ENCODE measurements at regions not wholly inside any gene's neighbourhood (a gene's known extent, or its start where the extent isn't known, plus 50 kb on each side); places are given as distances from the start of the nearest gene placed in this dataset.

DNA sequence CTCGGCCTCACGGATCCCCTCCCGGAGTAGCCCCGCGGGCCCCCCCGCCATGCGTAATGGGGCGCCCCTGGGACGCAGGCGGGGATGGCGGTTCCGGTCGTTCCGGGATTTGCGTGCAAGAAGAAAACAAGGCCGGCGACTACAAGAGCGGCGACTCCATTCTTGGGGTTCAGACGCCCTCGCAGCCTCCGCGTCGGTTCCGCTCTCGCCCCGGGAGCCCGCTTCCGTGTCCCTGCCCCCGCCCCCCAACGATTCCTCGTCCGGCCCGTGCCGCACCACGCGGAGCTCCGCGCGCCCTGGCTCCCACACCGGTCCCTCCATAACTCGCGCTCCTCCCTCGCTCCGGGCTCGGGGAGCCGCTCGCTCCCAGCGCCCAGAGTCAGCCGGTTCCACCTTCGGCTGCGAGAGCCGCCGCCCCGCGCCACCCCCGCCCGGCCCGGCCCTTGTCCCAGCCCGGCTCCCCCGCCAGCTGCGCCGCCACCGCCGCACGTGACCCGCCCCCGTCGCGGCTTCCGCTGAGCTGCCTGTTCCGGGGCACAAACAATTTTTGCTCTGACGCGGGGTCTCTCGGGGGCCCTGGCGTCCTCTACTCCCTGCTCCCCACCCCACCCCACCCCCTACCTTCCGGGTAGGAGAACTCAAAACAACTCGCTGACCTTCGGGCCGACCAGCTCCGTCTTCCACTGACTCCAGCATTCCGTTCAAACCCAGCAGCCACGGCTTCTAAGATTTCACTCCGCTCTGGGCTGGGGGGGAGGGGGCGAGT lies 78.8 kb upstream of the BCOR start:
- peak; percentile 37 for DNase-seq

DNA sequence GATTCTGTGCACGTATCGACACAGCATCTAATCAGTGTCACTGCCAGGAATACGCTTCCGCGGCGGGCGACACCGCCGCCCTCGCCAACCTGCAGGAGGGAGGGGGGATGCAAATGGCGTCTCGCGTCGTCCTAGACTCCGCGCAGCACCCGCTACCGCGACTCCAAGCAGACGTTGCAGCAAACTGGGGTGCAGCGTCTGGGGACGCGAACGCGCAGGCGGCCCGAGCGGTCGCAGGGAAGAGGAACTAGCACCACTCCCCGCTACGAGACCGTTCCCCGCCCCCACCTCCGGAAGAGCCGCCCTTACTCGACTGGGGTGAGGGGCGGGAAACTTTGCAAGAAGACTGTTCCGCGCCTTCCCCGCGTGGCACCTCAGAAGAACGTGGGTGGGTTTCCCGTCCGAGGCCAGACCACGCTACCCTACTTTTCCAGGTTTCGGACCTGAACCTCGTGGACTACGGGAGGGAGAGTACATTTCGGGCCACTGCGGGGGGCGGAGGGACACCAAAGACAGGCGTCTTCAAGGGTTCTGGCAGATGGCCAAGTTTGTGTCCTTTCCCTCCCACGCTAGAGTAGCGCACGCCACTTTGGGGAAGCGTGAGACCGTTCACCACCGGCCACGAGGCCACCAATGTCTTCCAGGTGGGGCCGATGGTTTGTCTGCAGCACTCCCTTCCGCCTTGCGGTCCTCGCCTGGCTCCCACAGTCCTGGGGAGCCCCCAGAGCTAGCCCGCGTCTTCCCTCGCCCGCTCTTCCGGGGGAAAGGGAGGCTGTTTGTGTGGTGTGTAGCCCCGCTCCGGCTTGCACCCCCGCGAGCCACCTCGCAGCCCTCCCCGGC lies 78.0 kb upstream of the BCOR start:
- peak; percentile 60 for DNase-seq

DNA sequence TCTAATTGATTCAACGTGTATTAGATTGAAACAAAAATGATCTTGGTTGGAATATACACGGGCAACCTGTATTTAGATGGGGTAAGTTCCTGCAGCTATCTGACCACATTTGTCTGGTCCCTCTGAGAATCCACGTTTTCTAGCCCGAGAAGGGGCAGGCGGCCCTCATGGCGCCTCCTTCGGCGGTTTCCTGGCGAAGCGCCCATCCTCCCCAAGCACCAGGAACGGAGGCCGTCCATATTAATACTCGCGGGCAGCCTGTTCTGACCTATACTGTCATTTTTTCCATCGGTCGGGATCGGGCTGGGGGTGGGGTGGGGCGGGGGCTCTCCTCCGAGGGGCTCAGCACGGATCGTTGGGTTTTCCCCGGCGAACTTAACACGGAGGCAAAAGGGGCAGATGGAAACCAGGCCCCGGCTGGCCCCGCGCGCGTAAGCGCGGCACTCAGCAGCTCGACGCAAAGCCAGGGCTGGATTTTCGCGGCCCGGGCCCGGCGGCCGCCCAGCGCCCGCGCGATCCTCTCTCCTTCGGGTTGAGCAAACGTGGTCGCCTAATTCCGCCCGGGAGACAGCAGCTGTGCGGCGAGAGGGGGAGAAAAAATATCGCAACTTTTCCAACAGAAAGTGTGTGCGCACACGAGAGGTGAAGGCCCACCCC lies 77.2 kb upstream of the BCOR start:
- peak; percentile 55 for DNase-seq

DNA sequence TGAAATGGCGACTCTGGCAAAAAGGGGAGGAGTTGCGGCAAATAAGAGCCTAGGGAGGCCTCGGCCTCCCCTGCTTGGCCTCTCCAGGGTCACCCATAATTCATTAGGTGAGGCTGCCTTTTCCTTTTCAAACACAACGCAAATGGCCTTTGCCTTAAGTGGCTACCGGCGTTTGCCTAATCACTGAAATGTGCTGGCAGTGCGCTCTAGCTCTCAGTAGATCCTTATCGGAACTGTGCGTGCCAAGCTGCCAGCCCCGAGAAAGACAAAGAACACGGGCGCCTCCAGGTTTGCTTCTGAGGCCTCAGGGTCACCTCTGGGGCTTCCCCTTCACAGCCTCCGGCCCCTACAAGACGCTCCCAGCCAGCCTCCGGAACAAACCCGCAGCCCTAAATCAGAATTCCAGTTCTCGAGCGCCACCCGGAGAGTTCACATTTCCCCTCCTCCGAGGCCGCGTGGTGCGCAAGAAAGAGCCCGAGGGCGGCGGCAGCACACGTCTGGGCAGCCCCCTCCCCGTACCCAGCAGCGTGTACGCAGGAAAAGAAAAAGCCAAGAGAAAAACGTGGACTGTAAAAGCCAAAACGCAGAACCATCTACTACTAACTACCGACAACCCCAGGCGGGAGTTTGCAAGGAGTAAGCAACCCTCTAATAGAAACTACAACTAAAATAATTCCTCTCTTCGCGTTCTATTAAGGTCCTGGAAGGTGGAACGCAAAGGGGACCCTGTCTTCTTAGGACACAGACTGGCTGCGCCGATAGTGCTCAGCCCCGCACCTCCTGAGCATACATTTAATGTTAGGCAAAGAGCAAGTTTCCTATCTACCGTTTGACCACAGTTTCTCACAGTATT lies 76.5 kb upstream of the BCOR start:
- DNase-seq = peak; percentile 26

DNA sequence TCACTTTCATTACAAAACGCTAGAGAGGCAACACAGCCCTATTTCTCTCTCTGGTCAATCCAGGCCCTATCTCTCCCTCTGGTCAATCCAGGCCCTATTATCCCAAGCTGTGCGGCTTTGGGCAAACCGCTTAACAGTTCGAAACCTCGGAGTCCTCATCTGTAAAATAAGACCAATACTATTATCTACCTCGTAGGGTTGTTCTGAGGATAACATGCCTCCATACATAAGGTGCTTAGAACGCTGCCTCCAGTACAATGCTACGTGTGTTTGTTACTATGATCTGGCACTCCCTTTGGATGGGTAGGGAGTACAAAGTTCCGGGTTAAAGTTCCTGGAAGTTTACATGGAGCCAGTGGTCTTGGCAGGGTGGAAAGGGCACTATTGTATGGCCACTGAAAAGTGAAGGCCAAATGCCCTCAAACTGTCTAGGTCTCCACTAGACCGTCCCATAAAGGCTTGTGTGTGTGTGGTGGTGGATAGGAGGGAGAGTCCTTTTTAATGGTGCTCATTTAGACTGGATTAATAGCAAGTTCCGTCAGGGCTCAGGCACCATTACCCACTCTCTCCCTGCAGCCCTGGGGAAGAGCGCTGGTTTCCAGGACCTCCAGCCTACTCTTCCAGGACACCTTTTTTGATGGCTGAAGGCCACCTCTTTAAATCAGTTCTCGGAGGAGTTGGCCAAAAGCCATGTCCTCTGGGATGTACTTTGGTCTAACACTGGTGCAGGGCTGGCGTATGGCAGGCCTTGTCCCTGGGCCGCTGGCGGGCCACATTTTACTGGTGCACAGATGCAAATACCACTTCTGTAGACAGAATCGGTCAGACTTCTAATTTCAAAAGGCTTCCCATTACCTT lies 75.6 kb upstream of the BCOR start:
- DNase-seq = no peak

DNA sequence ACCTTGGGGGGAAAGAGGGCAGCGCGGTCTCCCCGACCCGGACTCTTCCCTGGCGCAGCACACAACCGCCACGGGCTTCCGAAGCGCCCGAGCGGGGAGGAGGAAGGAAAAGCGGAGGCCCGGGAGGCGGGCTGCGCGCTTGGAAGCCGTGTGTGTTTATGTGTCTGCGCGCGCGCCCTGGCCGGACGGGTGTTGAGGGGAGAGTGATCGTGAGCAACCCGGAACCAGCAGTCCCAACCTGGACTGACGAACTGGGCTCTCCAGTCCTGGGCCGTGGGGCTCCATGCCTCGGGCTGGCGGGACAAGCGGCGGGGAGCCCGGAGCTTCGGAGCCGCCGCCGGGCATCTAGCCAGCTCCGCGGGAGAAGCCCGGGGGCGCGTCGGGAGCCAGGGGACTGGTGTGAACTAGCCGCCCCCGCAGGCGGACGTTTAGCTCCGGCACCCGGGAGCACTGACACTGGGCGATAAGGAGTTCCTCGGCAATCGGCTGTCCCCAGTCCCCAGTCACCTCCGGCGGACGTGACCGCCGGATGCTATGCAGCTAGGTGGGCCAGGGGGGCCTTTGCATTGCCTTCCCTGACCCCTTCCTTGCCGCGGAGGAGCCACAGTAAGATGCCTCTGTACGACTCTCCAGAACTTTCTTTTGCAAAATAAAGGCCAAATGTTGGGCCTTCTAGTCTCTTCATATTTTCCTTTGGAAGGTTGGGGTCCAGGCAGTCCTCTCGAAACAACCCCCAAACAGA lies 74.8 kb upstream of the BCOR start:
- DNase-seq = no peak

DNA sequence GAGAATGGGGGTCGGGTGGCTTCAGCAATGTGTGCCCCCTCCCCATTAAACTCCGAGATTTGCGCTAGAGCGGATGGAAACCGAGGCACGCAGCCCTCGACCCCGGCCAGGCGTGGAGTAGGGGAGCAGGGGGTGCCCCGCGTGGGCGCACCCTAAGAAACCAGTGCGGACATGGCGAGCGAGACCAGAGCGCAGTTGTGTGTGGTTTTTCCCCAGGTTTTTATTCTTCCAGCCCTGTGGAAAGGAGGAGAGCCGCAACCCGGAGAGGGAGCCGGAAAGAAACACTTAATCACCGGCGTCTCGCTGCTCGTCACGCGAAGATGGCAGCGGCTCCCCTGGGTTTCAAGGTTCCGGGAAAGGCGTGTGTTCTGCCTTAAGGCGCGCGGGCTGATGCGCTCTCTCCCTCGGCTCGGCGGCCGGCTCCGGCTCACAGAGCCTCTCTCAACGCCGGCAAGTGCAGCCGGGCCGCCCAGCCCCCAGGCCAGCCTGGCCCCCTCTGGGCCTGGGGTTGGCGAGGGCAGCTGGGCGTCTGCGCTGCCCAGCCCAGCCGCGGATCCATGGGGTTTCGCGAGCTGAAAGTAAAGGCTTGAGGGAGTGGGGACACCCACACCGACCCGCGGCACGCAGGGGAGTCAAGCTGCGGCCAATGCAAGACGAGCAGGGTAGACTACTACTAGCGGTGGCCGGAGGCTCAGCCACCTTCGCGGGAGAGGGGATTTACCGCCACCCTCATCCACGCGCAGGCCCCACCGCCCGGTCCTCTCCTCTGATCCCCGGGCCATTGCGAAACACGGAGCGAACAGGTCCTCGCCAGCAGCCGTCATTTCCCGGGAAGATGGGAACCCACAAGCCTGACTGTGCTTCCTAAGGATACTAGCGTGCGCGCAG lies 74.0 kb upstream of the BCOR start:
- peak; percentile 56 for DNase-seq

DNA sequence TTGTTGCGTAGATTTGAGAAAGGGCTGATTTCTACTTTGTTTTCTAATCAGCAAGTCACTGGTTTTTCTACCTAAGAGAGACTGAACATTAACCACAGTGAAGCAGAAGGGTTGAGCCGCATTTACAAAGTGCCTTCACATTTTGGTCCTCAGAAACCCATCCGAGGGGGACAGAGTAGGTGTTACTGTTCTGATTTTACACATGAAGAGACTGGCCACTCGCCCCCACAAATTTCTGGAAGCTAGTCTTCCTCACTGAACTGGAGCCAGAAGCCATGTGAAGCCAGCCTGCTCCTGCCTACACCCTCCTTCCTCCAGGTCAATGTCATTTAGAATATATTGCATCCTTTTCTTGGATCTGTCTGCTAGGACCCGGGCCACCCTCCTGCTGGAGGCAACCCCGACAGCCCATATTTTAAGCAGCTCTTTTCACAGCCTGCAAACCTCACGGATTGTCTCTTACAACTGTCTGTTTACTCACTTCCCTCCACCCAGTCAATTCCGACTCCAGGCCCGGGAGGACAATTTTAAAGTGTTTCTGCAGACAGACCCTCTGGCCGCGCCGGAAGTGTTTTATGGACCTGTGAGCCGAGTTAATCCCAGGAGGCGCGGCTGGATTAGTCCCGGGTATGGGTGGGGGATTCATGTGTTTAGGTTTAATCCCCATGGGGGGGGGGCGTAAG lies 73.2 kb upstream of the BCOR start:
- DNase-seq = peak; percentile 37

DNA sequence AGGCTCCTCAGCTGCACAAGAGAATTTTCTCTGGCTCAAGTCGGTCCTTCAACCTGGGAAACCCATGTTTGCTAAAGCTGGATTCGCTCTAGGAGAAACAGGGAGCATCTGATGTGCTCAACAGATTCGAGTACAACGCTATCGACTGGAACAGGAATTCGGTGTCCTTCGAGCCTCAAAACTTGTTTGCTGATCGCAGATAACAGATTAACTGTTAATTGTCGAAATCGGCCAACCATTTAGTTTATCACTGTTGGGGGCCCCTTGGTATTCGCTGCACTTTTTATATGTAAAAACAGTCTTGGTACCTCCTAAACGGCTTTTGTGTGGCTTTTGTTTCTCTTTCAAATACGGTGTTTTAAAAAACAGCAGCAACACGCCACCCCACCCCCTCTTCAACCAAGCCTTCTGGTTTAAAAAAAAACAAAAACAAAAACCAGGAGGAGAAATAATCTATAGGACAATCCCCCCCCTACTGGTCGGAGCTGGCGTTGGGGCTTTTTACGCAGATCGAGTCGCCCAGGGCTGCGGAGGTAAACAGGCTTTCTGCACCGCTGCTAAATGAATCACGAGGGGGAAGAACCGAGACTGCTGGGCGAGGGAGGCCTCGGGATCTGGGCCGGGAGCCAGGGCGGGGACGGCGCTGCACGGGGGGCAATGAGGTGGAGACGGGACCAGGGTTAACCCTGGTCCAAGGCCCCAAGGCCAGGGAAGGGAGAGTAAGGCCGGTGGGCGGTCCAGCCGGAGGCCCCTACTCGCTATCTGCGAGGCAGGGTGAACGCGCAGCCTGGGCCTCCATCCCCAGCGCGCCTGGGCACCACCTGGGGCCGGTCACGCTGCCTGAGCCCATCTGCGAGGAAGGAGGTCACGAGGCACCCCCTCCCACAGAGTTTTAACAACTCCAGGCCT lies 71.7 kb upstream of the BCOR start:
- peak; percentile 73 for DNase-seq

DNA sequence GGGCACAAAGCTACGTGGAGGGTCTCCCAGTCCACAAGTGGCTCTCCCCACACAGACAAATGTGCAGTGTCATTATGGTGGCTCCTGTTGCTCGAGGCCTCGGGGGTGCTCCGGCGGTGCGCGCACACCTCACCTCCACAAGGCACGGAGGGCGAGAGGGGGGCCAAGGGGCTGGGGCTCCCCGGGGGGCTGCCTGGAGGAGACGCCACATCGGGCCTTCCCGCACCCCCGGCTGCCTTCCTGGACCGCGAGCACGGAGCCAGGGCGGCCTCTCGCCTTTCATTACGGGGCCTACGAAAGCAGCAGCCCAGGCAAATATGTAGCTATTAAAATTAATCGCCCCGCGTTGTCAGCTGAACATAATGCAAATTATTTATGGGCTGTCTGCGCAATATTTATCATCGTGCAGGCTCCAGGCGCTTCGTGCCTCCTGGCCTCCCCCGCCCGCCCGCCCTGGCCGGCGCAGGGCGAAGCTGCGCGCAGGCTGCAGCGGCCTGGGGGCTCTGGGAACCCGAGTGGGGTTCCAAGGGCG lies 70.8 kb upstream of the BCOR start:
- no peak for DNase-seq

DNA sequence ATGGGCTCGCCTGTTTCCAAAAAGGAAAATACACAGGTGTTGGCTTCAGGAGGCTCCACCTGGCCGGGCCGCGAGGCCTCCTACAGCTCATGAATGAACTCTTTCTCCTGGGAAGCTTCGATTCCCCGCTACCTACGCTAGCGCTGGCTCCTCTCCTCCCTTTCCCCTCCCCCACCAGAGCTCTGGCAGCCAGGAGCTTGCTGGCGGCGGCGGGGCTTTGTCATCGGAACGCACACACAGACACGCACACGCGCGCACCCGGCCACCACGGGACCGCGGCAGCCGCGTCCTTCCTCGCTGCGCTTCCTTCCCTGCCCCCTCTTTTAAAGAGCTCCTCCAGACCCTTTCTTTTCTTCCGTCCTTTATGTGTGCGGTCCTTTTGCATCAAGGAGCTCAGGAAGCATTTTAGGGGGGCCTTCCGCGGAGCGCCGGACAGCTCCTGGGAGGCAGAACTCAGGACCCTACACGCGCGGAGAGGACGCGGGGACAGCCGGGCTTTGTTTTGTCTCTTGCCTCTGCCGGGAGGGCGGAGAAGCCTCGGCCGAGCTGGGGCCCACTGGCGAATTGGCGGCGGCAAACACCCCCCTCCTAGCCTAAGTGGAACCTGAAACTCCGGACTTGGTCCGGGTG lies 70.2 kb upstream of the BCOR start:
- no peak for DNase-seq

DNA sequence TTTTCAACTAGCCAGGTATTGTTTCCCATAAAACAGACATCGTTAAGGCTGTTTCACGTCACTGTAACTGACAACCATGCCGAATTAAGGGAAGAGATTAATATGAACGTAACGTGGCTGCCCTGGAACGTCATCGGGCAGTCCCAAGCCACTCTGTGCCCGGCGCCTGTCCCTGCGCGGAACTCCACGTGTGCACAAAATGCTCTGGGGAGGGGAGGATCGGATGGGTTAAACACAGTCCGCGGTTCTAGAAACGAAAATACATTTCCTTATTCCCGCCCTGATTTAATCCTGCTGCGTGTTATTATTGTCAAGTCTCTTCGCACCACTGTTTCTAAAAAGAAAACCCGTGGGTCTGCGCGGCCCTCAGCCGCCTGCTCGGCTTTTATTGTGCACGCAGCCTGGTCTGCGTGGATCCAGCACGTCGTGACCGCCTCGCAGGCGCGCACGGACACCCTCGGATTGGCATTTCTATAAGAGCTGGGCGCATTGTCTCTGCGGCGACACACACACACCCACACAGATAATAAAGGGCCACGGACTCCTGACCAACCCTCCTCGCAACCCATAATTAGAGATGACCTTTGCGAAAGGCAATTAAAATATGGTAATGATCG lies 69.6 kb upstream of the BCOR start:
- DNase-seq = no peak

DNA sequence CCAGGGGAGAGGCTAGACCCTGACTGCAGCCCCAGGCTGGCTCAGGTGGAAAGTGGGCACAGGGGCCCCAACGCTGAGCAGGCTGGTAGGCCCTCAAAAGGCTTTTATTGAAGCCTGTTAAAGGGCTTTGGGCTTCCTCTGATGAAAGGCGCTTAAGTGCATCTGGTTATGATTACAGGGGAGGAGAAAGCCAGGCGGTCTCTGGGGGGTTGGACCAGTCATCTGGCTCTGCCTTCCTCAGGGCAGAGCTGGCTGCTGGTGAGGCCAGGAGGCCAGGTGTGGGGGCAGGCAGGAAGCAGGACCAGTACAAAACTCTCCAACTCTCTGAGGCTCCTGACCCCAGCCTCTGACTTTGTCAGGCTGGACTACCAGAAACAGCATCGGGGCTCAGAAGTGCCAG lies 68.8 kb upstream of the BCOR start:
- DNase-seq = peak; percentile 53

DNA sequence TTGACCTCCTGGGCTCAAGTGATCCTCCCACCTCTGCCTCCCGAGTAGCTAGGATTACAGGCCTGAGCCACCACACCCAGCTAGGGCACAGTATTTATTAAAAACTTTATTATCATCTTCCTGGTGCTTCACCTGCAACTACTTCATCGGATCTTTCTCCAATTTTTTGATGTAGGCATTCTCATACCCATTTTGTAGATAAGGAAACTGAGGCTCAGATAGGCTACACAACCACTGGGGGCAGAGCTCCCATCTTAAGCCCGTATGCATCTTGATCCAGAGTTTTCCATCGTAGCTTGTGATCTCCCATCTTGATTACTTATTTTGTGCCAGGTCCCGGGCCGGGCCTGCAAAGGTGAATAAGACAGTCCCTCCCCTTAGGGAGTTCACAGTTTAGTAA lies 68.1 kb upstream of the BCOR start:
- DNase-seq = no peak

DNA sequence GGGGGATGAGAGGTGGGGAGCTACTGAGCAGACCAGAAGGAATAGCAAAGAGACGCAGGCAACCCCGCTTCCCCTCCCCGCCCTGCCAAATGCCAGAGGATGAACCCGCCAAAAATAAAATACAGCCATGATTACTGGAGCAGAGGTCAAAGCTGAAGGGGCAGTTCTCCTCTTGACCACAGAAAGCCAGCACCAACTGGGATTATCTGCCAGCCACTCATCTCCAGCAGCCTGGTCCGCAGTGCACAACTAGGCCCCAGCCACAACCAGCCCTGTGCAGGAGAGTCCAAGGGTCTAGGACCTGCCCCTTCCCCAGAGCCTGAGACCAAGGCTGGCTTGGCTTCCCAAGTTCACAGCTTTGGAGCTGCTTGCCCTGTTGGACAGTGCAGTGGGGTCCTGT lies 67.4 kb upstream of the BCOR start:
- no peak for DNase-seq

DNA sequence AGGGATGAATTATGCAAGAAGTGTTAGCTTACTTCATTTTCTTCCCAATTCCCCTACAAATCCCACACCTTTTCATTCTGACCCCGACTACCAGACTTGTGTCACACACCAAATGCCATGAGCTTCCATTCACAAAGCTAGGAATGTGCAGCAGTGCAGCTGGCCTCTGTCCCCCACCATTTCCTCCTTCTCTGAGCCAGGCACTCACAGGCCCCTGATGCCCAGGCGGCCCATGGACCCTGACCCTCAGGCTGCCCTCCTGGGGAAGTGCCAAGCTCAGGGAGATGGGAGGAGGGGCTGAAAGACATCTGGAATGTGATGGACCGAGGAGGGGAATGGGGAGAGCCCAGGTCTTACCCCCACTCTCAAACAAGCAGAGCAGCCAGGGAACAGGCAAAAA lies 67.0 kb upstream of the BCOR start:
- no peak for DNase-seq
